Neural cell (in vitro differentiated cells): ENCODE measurements at regions not wholly inside any gene's neighbourhood (a gene's known extent, or its start where the extent isn't known, plus 50 kb on each side); places are given as distances from the start of the nearest gene placed in this dataset.

ENCODE experiments used
- H2AFZ ChIP-seq: fragments of 200-600, 300-800 bp; sonication (generic), shearing (Covaris generic); 2 replicates; pipeline ENCODE4 v1.6.0; 2014; ENCODE audit warnings: low read depth, mild to moderate bottlenecking, antibody characterized with exemption, low read length, moderate library complexity
- H3F3A ChIP-seq: fragments of 200-600 bp; shearing (Covaris generic); 2 replicates; pipeline ENCODE4 v1.6.1; 2016; ENCODE audit warnings: mild to moderate bottlenecking, moderate library complexity, mixed read lengths, antibody characterized with exemption, low read length; ENCODE audit not compliant: insufficient read depth, poor library complexity, severe bottlenecking
- H3K27ac ChIP-seq: fragments of 200-600, 300-800 bp; sonication (generic), shearing (Covaris generic); 2 replicates; pipeline ENCODE4 v1.5.1; 2014; ENCODE audit warnings: mild to moderate bottlenecking, low read length, moderate library complexity
- H3K27me3 ChIP-seq: fragments of 300-800, 200-600 bp; sonication (generic), shearing (Covaris generic); 2 replicates; pipeline ENCODE4 v1.6.0; 2014; ENCODE audit warnings: mild to moderate bottlenecking, low read depth, low read length, moderate library complexity; ENCODE audit not compliant: insufficient read depth
- H3K36me3 ChIP-seq: fragments of 300-800, 200-600 bp; sonication (generic), shearing (Covaris generic); 2 replicates; pipeline ENCODE4 v1.5.1; 2014; ENCODE audit warnings: mild to moderate bottlenecking, antibody characterized with exemption, low read length, moderate library complexity; ENCODE audit not compliant: insufficient read depth
- H3K4me2 ChIP-seq: fragments of 300-800, 200-600 bp; sonication (generic), shearing (Covaris generic); 2 replicates; pipeline ENCODE4 v1.6.0; 2014; ENCODE audit warnings: mild to moderate bottlenecking, low read length
- H3K4me3 ChIP-seq: fragments of 300-800, 200-600 bp; sonication (generic), shearing (Covaris generic); 2 replicates; pipeline ENCODE4 v1.5.1; 2014; ENCODE audit warnings: mild to moderate bottlenecking, low read length, moderate library complexity
- H3K79me2 ChIP-seq: fragments of 200-600 bp; shearing (Covaris generic); replicated peaks from 2 replicates; pipeline ENCODE4 v1.6.0; 2014; ENCODE audit warnings: mild to moderate bottlenecking, low read length, moderate library complexity; ENCODE audit not compliant: insufficient read depth
- H3K9ac ChIP-seq: fragments of 300-800, 200-600 bp; sonication (generic), shearing (Covaris generic); 2 replicates; pipeline ENCODE4 v1.6.1; 2016; ENCODE audit warnings: mild to moderate bottlenecking, low read length, mixed read lengths
- H3K9me2 ChIP-seq: fragments of 200-600 bp; shearing (Covaris generic); 2 replicates; pipeline ENCODE4 v1.6.1; 2016; ENCODE audit warnings: mild to moderate bottlenecking, low read length, mixed read lengths; ENCODE audit not compliant: insufficient read depth
- H3K9me3 ChIP-seq: fragments of 200-600, 300-800 bp; sonication (generic), shearing (Covaris generic); 2 replicates; pipeline ENCODE4 v1.6.1; 2016; ENCODE audit warnings: mild to moderate bottlenecking, mixed run types, low read length, moderate library complexity, mixed read lengths
- H4K20me1 ChIP-seq: fragments of 200-600 bp; shearing (Covaris generic); 2 replicates; pipeline ENCODE4 v1.6.1; 2016; ENCODE audit warnings: mild to moderate bottlenecking, mixed run types; ENCODE audit not compliant: insufficient read depth
- CTCF ChIP-seq: fragments of 450-650 bp; IDR thresholded peaks from 2 replicates; pipeline ENCODE4 v1.5.1; 2014; ENCODE audit warnings: antibody characterized with exemption, mild to moderate bottlenecking, moderate library complexity; ENCODE audit not compliant: poor library complexity, severe bottlenecking
- EP300 ChIP-seq: fragments of 450-650 bp; conservative IDR thresholded peaks from 2 replicates; pipeline ENCODE4 v1.6.1; 2014; ENCODE audit warnings: antibody characterized with exemption, mild to moderate bottlenecking, moderate library complexity; ENCODE audit not compliant: poor library complexity, severe bottlenecking
- EZH2 ChIP-seq: fragments of 200-600, 300-800 bp; shearing (Covaris generic), sonication (generic); IDR thresholded peaks from 2 replicates; pipeline ENCODE4 v1.6.1; 2014; ENCODE audit warnings: antibody characterized with exemption, low read length, borderline replicate concordance, mild to moderate bottlenecking; ENCODE audit not compliant: insufficient read depth, poor library complexity, severe bottlenecking
- MXI1 ChIP-seq: fragments of 450-650 bp; conservative IDR thresholded peaks from 2 replicates; pipeline ENCODE4 v1.6.1; 2014; ENCODE audit warnings: antibody characterized with exemption, mild to moderate bottlenecking; ENCODE audit not compliant: poor library complexity, severe bottlenecking
- POLR2AphosphoS5 ChIP-seq: IDR thresholded peaks from 2 replicates; pipeline ENCODE4 v1.6.1; 2012
- RAD21 ChIP-seq: fragments of 450-650 bp; conservative IDR thresholded peaks from 2 replicates; pipeline ENCODE4 v1.6.1; 2014; ENCODE audit warnings: antibody characterized with exemption, mild to moderate bottlenecking, moderate library complexity
- REST ChIP-seq: IDR thresholded peaks from 2 replicates; pipeline ENCODE4 v1.6.1; 2012; ENCODE audit warnings: borderline replicate concordance
- SMC3 ChIP-seq: fragments of 450-650 bp; conservative IDR thresholded peaks from 2 replicates; pipeline ENCODE4 v1.6.1; 2014; ENCODE audit warnings: antibody characterized with exemption, mild to moderate bottlenecking, moderate library complexity; ENCODE audit not compliant: poor library complexity
- TAF1 ChIP-seq: IDR thresholded peaks from 2 replicates; pipeline ENCODE4 v1.6.1; 2012; ENCODE audit warnings: low read depth

- H3K9me3 ChIP-seq: no peaks in the 10 kb centered on the region
- TF ChIP-seq RAD21 (no peak), TAF1 (no peak), REST (no peak), EP300 (no peak), CTCF (no peak), EZH2 (no peak)
- H3K9me2 ChIP-seq: no peaks in the 10 kb centered on the region
- no peak overlapping the region for H2AFZ ChIP-seq
- no peak overlapping the region for H3K9ac ChIP-seq
- no peaks in the 10 kb centered on the region for H3K27me3 ChIP-seq
- H3K4me3 ChIP-seq: no peak overlapping the region
- H3K27ac ChIP-seq: no peak overlapping the region
- no peak overlapping the region for H3K4me2 ChIP-seq
- no peaks in the 10 kb centered on the region for H3K36me3 ChIP-seq
- H3K79me2 ChIP-seq: no peaks in the 10 kb centered on the region
- no peaks in the 10 kb centered on the region for H4K20me1 ChIP-seq
- H3F3A ChIP-seq: no peaks in the 10 kb centered on the region
These were observed 301.1 kb downstream of the IRS2 start for GRCh38 chr13:109485136-109485794.

- Histone ChIP-seq H3K4me3 (no peak overlapping the region), H4K20me1 (no peaks in the 10 kb centered on the region), H3K36me3 (no peaks in the 10 kb centered on the region), H2AFZ (no peak overlapping the region), H3K9me3 (no peaks in the 10 kb centered on the region), H3K9me2 (no peaks in the 10 kb centered on the region), H3K27ac (no peak overlapping the region), H3K27me3 (no peaks in the 10 kb centered on the region), H3K79me2 (no peaks in the 10 kb centered on the region), H3K9ac (no peak overlapping the region), H3K4me2 (no peak overlapping the region), H3F3A (no peaks in the 10 kb centered on the region)
- TF ChIP-seq SMC3 (no peak), EP300 (no peak), TAF1 (no peak), MXI1 (no peak), POLR2AphosphoS5 (no peak), EZH2 (no peak), RAD21 (no peak), CTCF (no peak), REST (no peak)
These were observed 303.1 kb downstream of the IRS2 start for GRCh38 chr13:109483284-109483683.
